ENCODE measurements at regions not wholly inside any gene's neighbourhood (a gene's known extent, or its start where the extent isn't known, plus 50 kb on each side); places are given as distances from the start of the nearest gene placed in this dataset.

- Histone ChIP-seq H3K36me3 (ENCODE audit: insufficient read depth, low read length) (no peaks in the 10 kb centered on the region), H3K27ac (ENCODE audit: low read depth in 1 of 2, low read length in 2 of 2) (no peak overlapping the region), H3K4me1 (ENCODE audit: insufficient read depth, low read length) (no peaks in the 10 kb centered on the region), H3K4me3 (ENCODE audit: low read length) (no peak overlapping the region), H3K9me3 (ENCODE audit: control insufficient read depth in 1 of 2, insufficient read depth in 1 of 2, low read length in 2 of 2) (peaks cover 0 to 18% of the 10 kb centered on the region in 2 experiments), H3K27me3 (ENCODE audit: control insufficient read depth in 1 of 2, insufficient read depth in 2 of 2, low read length in 2 of 2) (no peaks in the 10 kb centered on the region)
- Mint-ChIP-seq H3K4me3 (no peak overlapping the region), H3K27ac (no peak overlapping the region), H3K4me1 (ENCODE audit: low read depth) (no peaks in the 10 kb centered on the region), H3K9me3 (peaks cover 8% of the 10 kb centered on the region), H3K36me3 (ENCODE audit: low read depth) (no peaks in the 10 kb centered on the region), H3K27me3 (no peaks in the 10 kb centered on the region)
- intact Hi-C loops (cut with DNase I, micrococcal nuclease), result no loop called here
- no peak for DNase-seq
- no peak for ATAC-seq (ENCODE audit: poor library complexity)
- TF ChIP-seq CTCF (IDR thresholded peaks at IDR 0.05), result no peak
- CTCF ChIA-PET, result no interaction called here
- POLR2A ChIA-PET, result no interaction called here
Observed at GRCh38 chr1:187619175-187619574, 790.4 kb downstream of the PLA2G4A start.

DNA sequence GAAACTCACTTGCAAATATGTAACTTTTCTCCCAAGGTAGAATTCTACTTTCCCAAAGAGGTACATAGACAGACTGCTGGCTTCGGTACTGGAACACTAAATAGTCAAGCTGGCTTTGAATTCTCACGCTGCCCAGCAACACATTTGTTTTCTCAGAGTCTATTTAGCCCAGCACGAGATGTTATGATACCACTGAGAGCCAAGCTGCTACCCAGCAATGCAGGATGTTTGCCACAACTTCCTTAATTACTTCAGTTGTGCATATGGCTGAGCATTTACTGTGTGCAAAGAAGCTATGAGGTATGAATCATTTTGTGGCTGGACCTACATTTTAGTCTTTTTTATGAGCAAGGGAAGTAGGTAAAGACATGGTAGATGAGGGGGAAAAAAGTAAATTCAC, 793.2 kb downstream of the PLA2G4A start:
- no peaks in the 10 kb centered on the region for H3K36me3 Mint-ChIP-seq (ENCODE audit: low read depth)
- Histone ChIP-seq H3K4me1 (ENCODE audit: insufficient read depth, low read length) (no peaks in the 10 kb centered on the region), H3K9me3 (ENCODE audit: control insufficient read depth in 1 of 2, insufficient read depth in 1 of 2, low read length in 2 of 2) (peaks cover 0 to 1% of the 10 kb centered on the region in 2 experiments), H3K36me3 (ENCODE audit: insufficient read depth, low read length) (no peaks in the 10 kb centered on the region), H3K27me3 (ENCODE audit: control insufficient read depth in 1 of 2, insufficient read depth in 2 of 2, low read length in 2 of 2) (no peaks in the 10 kb centered on the region), H3K4me3 (ENCODE audit: low read length) (no peak overlapping the region), H3K27ac (ENCODE audit: low read depth in 1 of 2, low read length in 2 of 2) (no peak overlapping the region)
- DNase-seq, result no peak
- ChIA-PET POLR2A (no interaction called here), CTCF (no interaction called here)
- no peak overlapping the region for H3K4me3 Mint-ChIP-seq
- H3K27ac Mint-ChIP-seq, result no peak overlapping the region
- no peak for TF ChIP-seq CTCF (IDR thresholded peaks at IDR 0.05)
- no peak for ATAC-seq (ENCODE audit: poor library complexity)
- no peaks in the 10 kb centered on the region for H3K27me3 Mint-ChIP-seq
- H3K4me1 Mint-ChIP-seq (ENCODE audit: low read depth), result no peaks in the 10 kb centered on the region
- intact Hi-C loops (cut with DNase I, micrococcal nuclease), result no loop called here
- H3K9me3 Mint-ChIP-seq, result peaks cover 2% of the 10 kb centered on the region

DNA sequence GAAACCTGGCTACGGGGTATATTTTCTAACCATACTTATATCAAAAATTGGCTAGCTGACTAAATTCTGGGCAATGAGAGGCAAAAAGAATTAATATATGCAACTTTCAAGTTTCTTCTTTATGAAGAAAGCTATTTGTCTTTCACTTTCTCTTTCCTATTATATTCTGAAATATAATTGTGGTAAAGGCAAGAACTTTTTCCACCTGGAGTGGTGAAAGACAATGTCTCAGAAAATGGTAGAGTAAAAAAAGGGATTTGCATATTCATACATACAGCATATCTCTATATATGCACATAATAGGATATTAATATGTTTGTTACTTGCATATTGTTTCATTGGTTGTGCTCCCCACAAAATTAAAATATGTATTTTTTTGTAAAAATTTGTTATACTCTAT, 793.8 kb downstream of the PLA2G4A start:
- Histone ChIP-seq H3K27ac (ENCODE audit: low read depth in 1 of 2, low read length in 2 of 2) (no peak overlapping the region), H3K9me3 (ENCODE audit: control insufficient read depth in 1 of 2, insufficient read depth in 1 of 2, low read length in 2 of 2) (no peaks in the 10 kb centered on the region), H3K27me3 (ENCODE audit: control insufficient read depth in 1 of 2, insufficient read depth in 2 of 2, low read length in 2 of 2) (no peaks in the 10 kb centered on the region), H3K4me1 (ENCODE audit: insufficient read depth, low read length) (no peaks in the 10 kb centered on the region), H3K4me3 (ENCODE audit: low read length) (no peak overlapping the region), H3K36me3 (ENCODE audit: insufficient read depth, low read length) (no peaks in the 10 kb centered on the region)
- H3K4me3 Mint-ChIP-seq, result no peak overlapping the region
- no peaks in the 10 kb centered on the region for H3K4me1 Mint-ChIP-seq (ENCODE audit: low read depth)
- intact Hi-C loops (cut with DNase I, micrococcal nuclease), result no loop called here
- no peak overlapping the region for H3K27ac Mint-ChIP-seq
- DNase-seq (no peak), ATAC-seq (ENCODE audit: poor library complexity) (no peak)
- ChIA-PET CTCF (no interaction called here), POLR2A (no interaction called here)
- no peaks in the 10 kb centered on the region for H3K36me3 Mint-ChIP-seq (ENCODE audit: low read depth)
- H3K27me3 Mint-ChIP-seq, result no peaks in the 10 kb centered on the region
- H3K9me3 Mint-ChIP-seq, result peaks cover 2% of the 10 kb centered on the region
- no peak for TF ChIP-seq CTCF (IDR thresholded peaks at IDR 0.05)
